GM12892 (cell line): ENCODE measurements at regions not wholly inside any gene's neighbourhood (a gene's known extent, or its start where the extent isn't known, plus 50 kb on each side); places are given as distances from the start of the nearest gene placed in this dataset.

Experiments used
- DNase-seq: peaks from one replicate; pipeline ENCODE4 v3.0.0; 2011; ENCODE audit not compliant: insufficient read length
- FAIRE-seq: peaks from 2 replicates; lab custom pipeline; 2011; peaks lifted over from hg19 to GRCh38; lab: Jason Lieb, UNC
- POLR2A ChIP-seq: IDR thresholded peaks from 2 replicates; pipeline ENCODE4 v1.6.1; 2011; ENCODE audit warnings: low read depth, low read length, control low read depth
- POLR2AphosphoS5 ChIP-seq: IDR thresholded peaks from 2 replicates; pipeline ENCODE4 v1.6.1; 2011; ENCODE audit warnings: low read depth, low read length, control low read depth
- TAF1 ChIP-seq: IDR thresholded peaks from 2 replicates; pipeline ENCODE4 v1.6.1; 2011; ENCODE audit warnings: low read depth, mild to moderate bottlenecking, control low read depth, low read length, borderline replicate concordance

DNA sequence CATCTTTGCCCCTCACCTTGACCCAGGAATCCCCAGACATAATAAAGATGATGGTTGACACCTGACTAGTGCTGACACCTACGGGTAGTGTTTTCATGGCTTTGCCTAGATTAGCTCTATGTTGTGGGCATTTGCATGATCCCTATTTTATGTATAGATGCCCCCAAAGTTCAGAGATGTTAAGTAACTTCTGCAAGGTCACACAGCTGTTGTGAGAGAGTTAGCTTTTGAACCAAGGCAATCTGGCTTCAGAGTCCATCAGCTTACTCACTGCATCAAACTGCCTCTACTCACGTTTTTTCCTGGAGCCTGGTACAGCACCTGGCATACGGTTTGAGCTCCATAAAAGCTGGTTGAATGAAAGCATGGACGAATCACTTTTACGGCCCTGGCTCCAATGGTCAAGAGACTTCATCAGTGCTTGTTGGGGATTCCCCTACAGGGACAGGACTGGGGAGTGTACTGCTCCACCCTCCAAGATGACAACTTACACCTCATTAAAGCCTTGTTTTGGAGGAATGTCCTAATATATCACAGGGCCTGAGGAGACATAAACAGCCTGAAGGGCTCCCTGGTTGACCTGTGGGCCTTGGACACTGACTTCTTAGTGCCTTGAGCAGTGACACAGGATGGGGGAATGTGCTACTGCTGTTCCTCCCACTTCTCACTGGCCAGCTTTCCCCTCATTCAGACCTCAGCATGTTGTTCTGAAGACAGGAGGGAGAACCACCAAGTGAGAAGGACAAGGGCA lies 193.2 kb upstream of the ASIC2 start:
- TF ChIP-seq POLR2A (no peak), POLR2AphosphoS5 (no peak), TAF1 (no peak)
- no peak for DNase-seq
- FAIRE-seq: no peak

DNA sequence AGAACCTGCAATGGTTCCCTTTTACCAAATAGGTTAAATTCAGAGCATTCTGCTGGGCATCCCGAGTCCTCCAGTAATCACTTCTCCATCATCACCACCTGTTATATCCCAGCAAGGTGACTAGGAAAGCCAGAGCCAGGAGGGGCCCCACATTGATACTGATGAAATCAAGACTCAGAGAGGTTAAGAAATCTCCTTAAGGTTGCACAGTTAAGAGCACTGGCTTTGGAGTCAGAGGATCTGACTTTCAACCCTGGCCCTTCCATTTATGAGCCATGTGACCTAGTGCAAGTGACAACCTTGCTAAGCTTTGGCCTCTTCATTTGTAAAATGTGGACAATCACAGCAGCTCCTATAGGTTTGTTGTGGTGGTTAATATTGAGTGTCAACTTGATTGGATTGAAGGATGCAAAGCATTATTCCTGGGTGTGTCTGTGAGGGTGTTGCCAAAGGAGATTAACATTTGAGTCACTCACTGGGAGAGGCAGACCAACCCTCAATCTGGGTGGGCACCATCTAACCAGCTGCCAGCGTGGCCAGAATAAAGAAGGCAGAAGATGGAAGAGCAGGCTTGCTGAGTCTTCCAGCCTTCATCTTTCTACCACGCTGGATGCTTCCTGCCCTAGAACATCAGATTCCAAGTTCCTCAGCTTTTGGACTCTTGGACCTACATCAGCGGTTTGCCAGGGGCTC lies 194.2 kb upstream of the ASIC2 start:
- TF ChIP-seq POLR2A (no peak), TAF1 (no peak), POLR2AphosphoS5 (no peak)
- no peak for DNase-seq
- no peak for FAIRE-seq

DNA sequence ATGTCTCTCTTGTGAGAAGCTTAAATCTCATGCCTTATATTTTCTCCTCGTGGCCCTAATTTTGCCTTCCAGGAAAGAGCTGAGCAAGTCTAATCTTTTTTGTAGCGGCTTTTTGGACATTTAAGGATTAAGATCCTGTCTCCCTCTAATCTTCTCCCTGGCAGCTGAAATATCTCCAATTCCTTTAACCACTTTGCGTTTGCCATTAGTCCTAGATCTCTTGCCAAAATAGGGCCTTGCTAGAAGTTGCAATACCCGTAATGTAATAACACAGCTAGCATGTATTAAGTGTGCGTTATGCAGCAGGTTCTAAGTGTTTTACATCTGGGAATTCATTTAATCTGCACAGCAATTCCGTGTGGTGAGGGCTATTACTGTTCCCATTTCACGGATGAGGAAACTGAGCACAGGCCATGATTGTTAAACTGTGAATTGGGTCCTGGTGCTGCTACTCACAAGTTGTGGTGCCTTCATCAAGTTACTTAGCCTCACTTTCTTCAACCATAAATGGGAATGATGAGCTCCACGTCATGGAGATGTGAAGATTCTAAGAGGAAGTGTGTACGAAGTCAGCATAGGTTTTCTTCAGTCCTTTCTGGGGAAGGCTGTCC lies 198.9 kb upstream of the ASIC2 start:
- DNase-seq (no peak), FAIRE-seq (no peak)
- TF ChIP-seq TAF1 (no peak), POLR2AphosphoS5 (no peak), POLR2A (no peak)

DNA sequence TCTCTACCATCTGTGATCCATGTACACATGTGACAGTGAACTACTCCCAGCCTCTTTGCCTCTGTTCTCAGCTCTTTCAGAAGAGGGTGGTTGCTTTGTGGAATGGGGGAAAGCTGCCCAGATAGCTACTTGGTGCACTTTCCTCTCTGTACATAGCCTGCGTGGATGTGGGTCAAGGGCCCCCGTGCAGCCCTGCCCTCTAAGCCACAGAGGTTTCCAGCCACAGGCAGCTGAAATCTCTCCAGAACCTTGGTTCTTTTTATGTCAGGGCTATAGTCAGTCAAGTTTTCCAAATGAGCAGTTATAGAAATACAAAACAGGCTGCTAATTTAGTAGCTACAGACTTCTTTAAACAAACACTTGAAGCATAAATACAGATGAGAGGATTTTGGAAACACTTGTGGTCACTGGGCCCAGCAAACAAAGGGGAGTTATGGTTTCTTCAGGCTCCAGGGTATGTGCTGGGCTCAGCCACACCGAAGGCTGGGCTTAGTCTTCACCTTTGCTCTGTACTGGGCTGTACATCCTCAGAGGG lies 199.7 kb upstream of the ASIC2 start:
- FAIRE-seq (no peak), DNase-seq (no peak)
- TF ChIP-seq POLR2AphosphoS5 (no peak), POLR2A (no peak), TAF1 (no peak)

DNA sequence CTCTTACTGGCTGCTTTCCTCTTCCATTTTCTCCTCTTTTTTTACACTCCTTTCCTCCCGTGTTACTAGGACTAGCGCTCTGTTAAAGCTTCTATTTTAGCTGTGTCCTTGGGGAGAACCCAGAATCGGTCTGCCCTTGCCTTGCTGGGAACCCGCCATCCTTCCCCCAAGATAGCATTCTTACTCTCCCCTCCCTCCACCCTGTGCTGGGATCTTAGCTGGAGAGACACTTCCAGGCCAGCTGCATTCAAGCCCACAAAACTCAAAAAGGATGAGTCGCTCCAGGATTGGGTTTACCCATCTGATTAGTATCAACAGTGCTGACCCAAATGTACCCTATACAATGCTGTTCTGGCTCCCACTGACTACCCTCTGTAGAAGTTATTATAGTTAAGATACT lies 200.5 kb upstream of the ASIC2 start:
- TF ChIP-seq TAF1 (no peak), POLR2A (no peak), POLR2AphosphoS5 (no peak)
- DNase-seq: no peak
- no peak for FAIRE-seq

DNA sequence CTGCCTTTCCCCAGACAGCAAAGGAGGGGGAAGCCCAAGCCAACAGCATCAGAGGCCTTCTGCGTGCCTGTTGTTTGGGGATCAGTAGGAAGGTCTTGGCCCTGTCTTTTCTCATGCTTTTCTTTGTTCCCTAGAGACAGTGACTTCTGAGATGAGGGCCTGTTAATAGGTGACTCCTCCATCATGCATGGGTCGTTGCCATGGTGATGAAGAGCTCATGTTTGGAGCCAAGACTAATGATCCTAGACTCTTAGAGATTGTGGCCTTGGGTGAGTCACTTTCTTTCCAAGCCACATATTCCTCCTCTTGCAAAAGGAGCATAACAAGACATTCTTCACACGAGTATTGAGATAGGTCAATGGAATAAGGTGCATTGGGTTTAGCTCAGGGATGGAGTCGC lies 201.1 kb upstream of the ASIC2 start:
- TF ChIP-seq POLR2AphosphoS5: no peak
- DNase-seq (no peak), FAIRE-seq (no peak)

DNA sequence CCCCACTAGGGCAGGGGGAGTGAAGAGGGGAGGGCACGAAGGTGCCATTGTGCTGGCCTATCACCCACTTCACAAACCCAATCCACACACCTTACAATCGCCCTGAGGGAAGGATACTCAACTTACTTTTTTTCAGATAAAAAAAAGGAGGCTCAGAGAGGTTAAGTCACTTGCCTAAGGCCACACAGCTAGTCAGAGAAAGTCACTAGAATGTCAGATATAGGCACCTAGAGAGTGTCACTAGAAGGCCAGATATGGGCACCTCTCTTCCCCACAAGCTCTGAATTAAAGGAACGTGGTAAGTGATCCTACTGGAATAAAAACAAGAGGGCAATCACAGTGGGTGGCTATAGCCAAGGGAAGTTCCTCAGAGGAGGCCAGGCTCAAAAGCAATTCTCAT lies 204.5 kb upstream of the ASIC2 start:
- FAIRE-seq (no peak), DNase-seq (no peak)
- TF ChIP-seq POLR2AphosphoS5 (no peak), POLR2A (no peak), TAF1 (no peak)

DNA sequence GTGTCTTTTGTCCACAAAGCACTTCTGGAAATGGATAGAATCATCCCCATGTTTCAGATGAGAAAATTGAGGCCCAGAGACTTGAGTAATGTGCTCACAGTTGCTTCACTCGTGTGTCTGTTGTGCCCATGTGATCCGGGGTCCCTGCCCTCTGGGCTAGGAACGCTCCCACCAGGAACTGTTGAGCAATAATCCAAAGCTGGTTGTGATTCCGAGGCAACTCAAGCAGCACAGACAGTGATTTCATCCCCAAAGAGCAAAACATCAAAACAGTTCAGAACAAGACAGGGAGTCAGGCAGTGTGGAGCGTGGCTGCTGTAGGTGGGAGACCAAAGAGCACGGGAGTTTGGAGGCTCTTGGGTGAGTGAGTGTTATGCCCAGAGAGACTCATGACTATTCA lies 205.0 kb upstream of the ASIC2 start:
- DNase-seq (no peak), FAIRE-seq (no peak)
- no peak for TF ChIP-seq TAF1
- no peak for TF ChIP-seq POLR2AphosphoS5
- no peak for TF ChIP-seq POLR2A

DNA sequence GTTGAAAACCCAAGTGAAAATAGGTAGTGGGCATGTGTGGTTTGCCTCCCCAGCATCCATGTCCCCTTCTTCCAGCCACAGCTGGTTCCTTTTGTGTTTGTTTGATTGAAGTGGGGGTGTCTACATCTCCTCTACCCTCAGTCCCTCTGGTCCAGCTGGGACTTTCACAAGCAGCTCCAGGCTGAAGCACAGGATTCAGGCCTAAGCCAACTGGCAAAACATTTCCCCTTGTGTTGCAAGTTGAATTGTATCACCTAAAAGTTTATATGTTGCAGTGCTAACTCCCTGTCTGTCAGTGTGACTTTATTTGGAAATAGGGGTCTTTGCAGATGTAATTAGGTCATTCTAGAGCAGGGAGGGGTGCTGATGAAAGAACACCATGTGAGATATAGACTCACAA lies 205.9 kb upstream of the ASIC2 start:
- FAIRE-seq (no peak), DNase-seq (no peak)
- TF ChIP-seq POLR2A (no peak), TAF1 (no peak), POLR2AphosphoS5 (no peak)

DNA sequence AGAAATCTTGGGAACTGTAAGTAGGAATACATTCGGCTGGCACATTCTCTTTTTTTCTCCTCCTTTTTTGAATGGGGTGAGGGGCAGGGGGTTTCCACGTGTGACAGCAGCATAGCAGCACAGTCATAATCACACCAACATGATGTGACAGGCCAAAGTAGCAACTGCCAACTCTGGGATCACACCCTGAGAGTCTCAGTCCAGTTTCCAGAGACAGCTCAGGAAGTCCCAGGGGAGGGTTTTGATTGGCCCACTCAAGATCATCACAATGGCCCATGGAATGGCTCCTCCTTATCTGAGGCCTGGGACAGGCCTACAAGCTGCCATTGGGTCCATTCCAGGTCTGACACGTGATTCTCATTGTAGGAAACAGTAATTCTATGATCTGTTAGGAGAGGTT lies 207.1 kb upstream of the ASIC2 start:
- DNase-seq: no peak
- no peak for TF ChIP-seq POLR2A
- no peak for TF ChIP-seq TAF1
- TF ChIP-seq POLR2AphosphoS5: no peak
- FAIRE-seq: no peak

DNA sequence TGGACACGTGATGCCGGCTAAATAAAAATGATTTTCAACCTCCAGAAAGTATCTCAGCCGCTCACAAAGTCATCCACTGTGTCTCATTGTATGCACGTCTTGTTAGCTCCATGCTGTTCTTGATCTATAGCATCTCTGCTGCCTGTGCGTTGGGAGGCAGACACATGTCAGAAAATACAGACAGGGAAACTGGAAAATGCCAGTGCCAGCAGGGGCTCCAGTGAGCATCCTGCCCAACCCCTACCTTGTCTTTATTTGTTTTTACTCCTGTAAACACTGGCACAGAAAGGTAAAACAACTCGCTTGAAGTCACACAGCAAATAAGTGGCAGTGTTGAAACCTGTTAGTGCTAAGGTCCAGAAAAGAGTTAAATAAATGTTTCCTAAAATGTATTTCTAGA lies 208.1 kb upstream of the ASIC2 start:
- no peak for TF ChIP-seq POLR2A
- no peak for TF ChIP-seq POLR2AphosphoS5
- no peak for TF ChIP-seq TAF1
- no peak for FAIRE-seq
- no peak for DNase-seq

DNA sequence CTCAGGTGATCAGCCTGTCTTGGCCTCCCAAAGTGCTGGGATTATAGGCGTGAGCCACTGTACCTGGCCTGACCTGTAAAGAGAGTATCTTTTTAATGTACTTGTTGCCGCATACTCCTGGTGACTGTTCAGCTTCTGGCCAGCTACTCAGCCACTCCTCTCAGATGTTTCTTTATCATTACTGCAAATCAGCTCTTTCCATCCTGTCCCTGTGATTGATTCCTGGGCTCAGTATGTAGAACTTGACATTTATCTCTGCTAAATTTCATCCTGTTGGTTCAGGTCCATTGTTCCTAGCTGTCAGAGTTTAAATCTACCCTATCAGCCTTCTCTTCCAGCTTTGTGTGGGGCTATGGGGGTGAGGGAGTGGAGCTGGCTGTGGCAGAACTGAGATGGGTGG lies 211.5 kb upstream of the ASIC2 start:
- DNase-seq (no peak), FAIRE-seq (no peak)
- TF ChIP-seq POLR2A: no peak
- no peak for TF ChIP-seq TAF1
- TF ChIP-seq POLR2AphosphoS5: no peak
